ENCODE measurements at regions not wholly inside any gene's neighbourhood (a gene's known extent, or its start where the extent isn't known, plus 50 kb on each side); places are given as distances from the start of the nearest gene placed in this dataset.
"Not testable (repeated sequence)": the region's sequence is repeated elsewhere in the genome, so short reads cannot be mapped to it uniquely, and the experiment has no call there.

- peak; percentile 58 for DNase-seq
Measured at GRCh38 chr6:156687789-156688619, 89.2 kb upstream of the ARID1B start.

- peak; percentile 85 for DNase-seq
Measured at GRCh38 chr6:156686995-156687788, 90.0 kb upstream of the ARID1B start.

DNA sequence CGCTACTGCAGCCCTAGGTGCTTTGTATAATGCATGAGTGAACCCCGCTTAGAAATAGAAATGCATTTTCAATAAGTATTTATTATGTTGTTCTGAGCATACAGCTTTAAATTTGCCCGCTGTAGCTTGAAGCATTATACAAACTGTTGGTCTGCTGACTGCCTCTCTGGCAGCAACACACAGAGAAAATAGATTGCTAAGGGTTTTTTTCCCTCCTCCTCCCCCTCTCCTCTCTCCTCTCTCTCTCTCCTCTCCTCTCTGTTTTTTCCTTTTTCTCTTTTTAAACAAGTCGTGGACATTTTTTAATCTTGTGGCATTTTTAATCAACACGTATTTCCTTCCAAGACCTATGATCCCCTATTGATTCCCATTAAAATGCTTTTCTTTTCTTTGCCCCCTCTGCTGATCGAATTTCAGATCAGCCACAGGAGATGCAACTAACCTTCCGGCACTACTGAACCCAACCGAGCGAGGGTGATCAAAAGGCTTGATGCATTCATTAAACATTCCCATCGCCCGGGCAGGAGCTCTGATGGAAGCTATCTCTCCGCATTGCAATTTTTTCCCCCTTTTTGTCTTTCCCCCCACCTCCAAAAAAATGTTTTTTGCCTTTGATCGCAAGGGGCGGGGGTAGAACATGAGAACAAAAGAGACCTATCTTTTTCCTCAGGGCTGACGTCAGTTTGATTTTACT, 90.7 kb upstream of the ARID1B start:
- peak; percentile 79 for DNase-seq

DNA sequence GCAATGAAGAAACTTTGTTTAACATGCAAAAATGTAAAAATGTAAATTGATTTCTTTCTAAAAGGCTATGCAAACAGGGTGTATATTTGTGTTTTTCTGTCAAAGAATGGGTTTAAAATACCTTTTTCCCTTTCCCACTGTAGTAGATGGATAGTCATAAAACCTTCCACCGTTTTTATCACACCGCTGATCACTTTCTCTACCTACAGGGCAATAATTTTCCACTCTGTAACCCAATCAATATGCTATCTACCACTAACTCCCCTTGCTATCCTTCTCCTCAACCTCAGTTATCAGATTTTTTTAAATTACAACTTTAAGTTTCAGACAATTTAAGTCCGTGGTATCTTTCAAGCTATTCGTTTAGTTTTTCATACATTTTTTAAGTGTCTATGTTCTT, 91.4 kb upstream of the ARID1B start:
- DNase-seq = no peak

GRCh38 chr6:156683821-156684220, 93.4 kb upstream of the ARID1B start:
- no peak for DNase-seq

DNA sequence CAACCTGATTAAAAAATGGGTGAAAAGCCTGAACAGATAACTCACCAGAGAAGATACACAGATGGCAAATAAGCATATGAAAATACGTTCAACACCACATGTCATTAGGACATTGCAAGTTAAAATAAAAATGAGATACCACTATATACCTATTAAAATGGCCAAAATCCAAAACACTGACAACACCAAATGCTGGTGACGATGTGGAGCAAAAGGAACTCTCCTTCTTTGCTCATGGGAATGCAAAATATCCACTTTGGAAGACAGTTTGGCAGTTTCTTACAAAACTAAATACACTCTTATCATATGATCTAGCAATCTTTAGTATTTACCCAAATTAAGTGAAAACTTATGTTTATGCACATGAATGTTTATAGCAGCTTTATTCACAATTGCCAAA, 100.5 kb upstream of the ARID1B start:
- DNase-seq = no peak

DNA sequence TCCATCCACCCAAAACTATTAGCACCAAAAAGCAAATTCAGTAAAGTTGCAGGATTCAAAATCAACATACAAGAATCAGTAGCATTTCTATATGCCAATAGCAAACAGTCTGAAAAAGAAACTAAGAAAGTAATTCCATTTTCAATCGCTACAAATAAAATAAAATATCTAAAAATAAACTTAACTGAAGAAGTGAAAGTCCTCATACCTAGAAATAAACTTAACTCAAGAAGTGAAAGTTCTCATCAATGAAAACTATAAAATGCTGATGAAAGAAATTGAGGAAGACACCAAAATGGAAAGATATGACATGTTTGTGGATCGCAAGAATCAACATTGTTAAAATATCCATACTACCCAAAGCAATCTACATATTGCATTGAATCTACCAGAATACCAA, 103.0 kb upstream of the ARID1B start:
- no peak for DNase-seq

DNA sequence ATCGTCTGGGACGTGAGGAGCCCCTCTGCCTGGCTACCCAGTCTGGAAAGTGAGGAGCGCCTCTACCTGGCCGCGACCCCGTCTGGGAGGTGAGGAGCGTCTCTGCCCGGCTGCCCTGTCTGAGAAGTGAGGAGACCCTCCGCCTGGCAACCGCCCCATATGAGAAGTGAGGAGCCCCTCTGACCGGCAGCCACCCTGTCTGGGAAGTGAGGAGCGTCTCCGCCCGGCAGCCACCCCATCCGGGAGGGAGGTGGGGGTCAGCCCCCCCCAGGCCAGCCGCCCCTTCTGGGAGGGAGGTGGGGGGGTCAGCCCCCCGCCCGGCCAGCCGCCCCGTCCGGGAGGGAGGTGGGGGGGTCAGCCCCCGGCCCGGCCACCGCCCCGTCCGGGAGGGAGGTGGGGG, 107.1 kb upstream of the ARID1B start:
- not testable (repeated sequence) for DNase-seq

DNA sequence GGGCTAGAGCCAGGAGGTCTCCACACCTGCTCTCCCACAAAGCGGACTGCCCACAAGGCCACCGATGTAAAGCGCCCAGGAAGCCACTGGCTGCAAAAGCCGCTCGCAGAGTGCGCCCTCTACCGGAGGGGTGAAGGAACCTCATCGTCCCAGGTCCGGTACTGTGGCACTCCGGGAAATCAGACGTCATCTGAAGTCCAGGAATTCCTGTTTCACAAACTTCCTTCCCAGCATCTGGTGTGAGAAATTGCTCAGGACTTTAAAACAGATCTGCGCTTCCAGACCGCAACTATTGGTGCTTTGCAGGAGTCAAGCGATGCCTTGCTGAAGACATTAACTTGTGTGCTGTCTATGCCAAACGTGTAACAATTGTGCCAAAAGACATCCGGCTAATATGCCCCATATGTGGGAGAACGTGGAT, 115.1 kb upstream of the ARID1B start:
- DNase-seq = peak; percentile 29

GRCh38 chr6:156660389-156660788, 116.8 kb upstream of the ARID1B start:
- no peak for DNase-seq

- no peak for DNase-seq
Measured at GRCh38 chr6:156659822-156660198, 117.4 kb upstream of the ARID1B start.

DNA sequence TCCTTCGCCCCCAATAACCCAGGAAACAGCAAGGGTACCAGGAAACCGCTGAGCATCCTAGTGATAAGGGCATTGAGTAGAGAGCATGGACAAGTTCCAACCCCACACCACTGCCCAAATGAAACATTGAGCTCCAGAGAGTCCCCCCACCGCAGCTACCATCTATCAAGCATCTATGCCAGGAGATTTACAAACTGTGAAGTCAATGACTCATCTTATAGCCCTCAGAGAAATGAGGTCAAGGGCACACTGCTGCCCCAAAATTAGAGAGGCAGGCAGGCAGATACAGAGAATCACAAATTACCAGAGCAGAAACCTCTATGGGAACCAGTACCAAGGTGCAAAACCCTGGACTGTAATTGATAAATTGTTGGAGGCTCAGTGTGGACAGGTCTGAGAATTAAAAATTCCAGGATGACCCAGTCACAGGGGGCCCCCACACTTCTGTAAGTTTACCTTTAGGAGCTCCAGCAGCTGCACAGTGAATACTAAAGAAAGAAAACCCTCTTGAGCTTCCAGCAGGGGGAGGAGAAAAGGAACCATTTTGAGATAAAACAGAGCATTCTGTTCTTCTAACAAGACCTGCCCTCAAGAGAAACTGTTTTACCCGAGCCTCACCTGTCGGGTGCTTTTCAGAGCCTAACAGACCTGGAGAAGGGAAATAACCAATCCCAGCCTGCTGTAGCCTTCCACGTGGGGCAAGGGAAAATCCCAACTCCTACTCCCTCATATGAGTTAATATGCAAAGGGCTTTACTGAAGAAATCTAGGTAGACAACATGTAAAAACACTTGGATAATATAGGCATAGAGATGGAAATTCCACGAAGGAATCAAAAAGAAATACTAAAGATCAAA, 118.0 kb upstream of the ARID1B start:
- DNase-seq = no peak

DNA sequence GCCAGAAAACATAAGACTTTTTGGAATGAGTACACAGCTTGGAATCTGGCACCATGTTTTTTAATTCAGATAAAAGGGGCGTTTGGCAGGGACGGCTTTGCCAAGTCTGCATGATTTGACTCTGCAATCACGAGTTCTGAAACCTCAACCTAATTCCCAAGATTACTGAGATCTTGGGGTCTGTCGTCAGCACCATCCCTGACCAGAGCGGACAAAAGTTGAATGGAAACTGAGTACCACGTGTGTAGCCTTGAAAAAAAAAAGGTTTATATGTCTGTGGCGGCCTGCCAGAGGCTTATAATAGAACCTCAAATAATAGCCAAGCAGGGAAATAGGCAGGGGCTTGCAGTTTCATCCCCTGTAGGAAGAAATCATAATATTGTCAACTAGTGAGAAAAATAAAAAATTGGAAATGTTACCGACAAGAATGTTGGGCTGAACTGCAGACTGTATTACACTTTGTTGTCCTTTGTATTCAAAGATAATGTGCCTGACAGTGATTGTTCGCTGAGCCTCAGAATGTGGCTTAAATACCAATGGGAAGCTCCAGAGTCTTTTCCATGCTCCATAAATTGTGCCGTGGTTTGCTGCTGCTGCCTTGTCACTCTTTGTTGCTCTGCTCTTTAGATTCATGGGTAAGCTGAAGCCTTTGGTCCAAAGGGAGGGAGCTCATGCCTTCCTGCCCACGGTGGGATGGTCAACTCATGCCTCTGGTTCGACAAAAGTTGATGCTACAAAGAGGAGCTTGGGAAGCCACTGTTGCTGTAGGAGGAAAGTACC, 118.8 kb upstream of the ARID1B start:
- no peak for DNase-seq

- DNase-seq = no peak
Measured at GRCh38 chr6:156657296-156657695, 119.9 kb upstream of the ARID1B start.

- no peak for DNase-seq
Measured at GRCh38 chr6:156654919-156655918, 122.0 kb upstream of the ARID1B start.

DNA sequence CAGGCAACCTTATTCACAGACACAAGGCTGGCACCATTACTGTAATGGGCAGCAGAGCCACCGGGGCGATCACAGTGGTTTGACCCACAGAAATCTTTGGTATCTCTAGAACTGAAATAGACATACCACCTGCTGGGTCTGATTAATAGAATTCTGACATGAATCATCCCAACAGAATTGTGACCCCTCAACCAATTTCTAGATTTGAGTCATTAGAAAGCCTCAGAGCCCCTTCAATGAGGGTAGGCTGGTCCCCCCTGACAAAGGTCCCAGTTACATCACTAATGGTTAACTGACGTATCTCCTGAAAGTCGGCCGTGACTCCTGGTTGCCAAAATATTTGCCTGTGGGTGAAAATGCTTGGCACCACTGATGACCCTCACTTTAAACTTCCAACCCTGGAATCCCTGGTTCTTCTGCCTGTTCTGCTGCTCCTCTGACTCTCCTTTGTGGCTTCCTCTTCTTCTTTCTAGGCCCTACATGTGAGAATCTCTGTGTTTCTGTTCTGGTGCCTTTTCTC, 124.9 kb upstream of the ARID1B start:
- no peak for DNase-seq

DNA sequence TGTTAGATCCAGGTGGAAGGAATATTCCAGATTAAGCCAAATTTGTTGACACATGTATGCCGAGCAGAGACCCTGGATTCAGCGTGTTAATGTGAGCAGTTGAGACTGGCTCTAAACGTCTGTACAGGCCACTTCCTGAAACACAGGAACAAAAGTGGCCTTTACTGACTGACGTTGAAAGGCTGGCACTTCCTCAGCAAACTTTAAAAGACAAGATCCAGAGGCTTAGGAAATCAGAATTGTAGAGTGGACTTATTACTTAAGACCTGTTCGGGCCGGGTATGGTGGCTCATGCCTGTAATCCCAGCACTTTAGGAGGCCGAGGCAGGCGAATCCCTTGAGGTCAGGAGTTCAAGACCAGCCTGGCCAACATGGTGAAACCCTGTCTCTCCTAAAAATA, 125.7 kb upstream of the ARID1B start:
- no peak for DNase-seq

GRCh38 chr6:156650896-156651390, 126.2 kb upstream of the ARID1B start:
- no peak for DNase-seq

- DNase-seq = no peak
Measured at GRCh38 chr6:156648616-156649015, 128.6 kb upstream of the ARID1B start.

DNA sequence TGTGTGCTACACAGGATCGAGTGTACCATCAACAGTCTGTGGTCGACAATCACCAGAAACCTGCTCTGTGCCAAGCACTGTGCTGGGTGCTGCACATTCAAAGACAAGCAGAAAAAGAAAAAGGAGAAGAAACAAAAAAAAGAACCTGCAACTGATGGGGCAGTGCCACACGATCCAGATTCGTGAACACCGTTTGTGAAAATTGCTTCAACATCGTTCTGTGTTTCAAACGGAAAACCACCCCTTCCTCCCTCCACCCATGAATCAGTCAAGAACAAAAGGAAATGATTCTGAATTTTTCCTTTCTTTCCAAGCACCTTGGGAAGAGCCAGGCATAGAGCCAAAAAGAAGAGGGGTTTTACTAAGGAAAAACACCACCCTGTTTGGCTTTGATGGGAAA, 129.2 kb upstream of the ARID1B start:
- no peak for DNase-seq
